ENCODE measurements at regions not wholly inside any gene's neighbourhood (a gene's known extent, or its start where the extent isn't known, plus 50 kb on each side); places are given as distances from the start of the nearest gene placed in this dataset.

DNA sequence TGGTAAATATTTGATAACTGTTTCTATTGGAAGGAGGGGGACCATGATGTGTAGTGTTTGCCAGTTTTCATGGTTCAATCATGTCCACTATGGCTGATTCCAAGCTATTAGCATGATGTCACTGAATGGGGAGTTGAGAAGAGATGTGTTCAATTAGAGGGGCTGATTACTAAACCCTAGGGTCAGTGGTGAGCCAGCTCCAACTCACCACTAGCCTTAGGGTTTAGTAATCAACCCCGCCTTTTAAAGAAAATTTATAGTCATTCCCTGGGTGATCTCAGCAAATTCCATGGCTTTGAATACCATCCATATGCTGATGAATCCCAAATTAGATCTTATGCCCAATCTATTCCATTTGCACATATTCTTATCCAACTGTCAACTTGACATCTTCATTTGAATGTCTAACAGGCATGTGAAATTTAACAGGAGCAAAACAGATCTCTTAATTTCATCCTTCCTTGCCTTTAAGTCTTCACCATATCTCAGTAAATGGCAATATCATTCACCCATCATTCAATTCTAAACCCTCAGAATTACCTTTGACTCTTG is 98.8 kb downstream of the GCNT1 start:
- TF ChIP-seq EZH2 (IDR thresholded peaks at IDR 0.05) (no peak), EZH2phosphoT487 (IDR thresholded peaks at IDR 0.05) (no peak)
- TF ChIP-seq, protein P1, sequence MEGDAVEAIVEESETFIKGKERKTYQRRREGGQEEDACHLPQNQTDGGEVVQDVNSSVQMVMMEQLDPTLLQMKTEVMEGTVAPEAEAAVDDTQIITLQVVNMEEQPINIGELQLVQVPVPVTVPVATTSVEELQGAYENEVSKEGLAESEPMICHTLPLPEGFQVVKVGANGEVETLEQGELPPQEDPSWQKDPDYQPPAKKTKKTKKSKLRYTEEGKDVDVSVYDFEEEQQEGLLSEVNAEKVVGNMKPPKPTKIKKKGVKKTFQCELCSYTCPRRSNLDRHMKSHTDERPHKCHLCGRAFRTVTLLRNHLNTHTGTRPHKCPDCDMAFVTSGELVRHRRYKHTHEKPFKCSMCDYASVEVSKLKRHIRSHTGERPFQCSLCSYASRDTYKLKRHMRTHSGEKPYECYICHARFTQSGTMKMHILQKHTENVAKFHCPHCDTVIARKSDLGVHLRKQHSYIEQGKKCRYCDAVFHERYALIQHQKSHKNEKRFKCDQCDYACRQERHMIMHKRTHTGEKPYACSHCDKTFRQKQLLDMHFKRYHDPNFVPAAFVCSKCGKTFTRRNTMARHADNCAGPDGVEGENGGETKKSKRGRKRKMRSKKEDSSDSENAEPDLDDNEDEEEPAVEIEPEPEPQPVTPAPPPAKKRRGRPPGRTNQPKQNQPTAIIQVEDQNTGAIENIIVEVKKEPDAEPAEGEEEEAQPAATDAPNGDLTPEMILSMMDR (IDR thresholded peaks at IDR 0.05): no peak
- H3F3A ChIP-seq (ENCODE audit: low read depth): peaks cover 6% of the 10 kb centered on the region
- no peak overlapping the region for H3K9ac ChIP-seq
- H3K4me3 Mint-ChIP-seq: no peak overlapping the region
- no peak for DNase-seq (ENCODE audit: low spot score)
- H3K79me2 ChIP-seq (ENCODE audit: low read depth): no peaks in the 10 kb centered on the region
- H3K4me2 ChIP-seq: no peak overlapping the region
- no peak overlapping the region for H3K4me3 ChIP-seq
- H3K27ac Mint-ChIP-seq: no peak overlapping the region
- no peaks in the 10 kb centered on the region for H3K27me3 ChIP-seq
- peaks cover 4% of the 10 kb centered on the region for H3K27me3 Mint-ChIP-seq (ENCODE audit: insufficient read depth, low read depth)
- H3K9me3 ChIP-seq (ENCODE audit: low read depth): no peaks in the 10 kb centered on the region
- no peaks in the 10 kb centered on the region for H4K20me1 ChIP-seq (ENCODE audit: low read depth)
- H3K36me3 Mint-ChIP-seq: no peaks in the 10 kb centered on the region
- peaks cover 2% of the 10 kb centered on the region for H3K9me3 Mint-ChIP-seq
- no peak overlapping the region for H3K27ac ChIP-seq
- H3K4me1 Mint-ChIP-seq: peaks cover 9% of the 10 kb centered on the region
- peaks cover 11% of the 10 kb centered on the region for H3K4me1 ChIP-seq
- no peaks in the 10 kb centered on the region for H3K36me3 ChIP-seq
- no peak overlapping the region for H2AFZ ChIP-seq (replicated peaks)

DNA sequence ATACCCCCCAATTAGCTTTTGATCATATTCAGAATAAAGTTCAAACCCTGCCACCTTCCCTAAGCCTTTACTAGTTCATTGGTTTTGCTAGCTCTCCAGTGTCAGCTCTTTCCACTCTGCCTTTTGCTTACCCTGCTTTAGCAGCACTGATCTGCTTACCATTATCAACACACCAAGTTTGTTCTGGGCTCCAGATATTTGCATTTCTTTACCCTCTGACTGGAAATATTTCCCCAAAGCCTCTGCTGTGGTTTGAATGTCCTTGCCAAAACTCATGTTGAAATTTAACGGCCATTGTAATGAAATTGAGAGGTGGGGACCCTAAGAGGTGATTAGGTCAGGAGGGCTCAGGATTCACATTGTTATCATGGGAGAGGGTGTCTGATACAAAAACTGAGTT is 99.5 kb downstream of the GCNT1 start:
- H3K36me3 Mint-ChIP-seq: no peaks in the 10 kb centered on the region
- H3K4me1 Mint-ChIP-seq: peaks cover 9% of the 10 kb centered on the region
- no peak overlapping the region for H3K9ac ChIP-seq
- H3K36me3 ChIP-seq: no peaks in the 10 kb centered on the region
- H3K9me3 ChIP-seq (ENCODE audit: low read depth): no peaks in the 10 kb centered on the region
- H3K27ac Mint-ChIP-seq: no peak overlapping the region
- H2AFZ ChIP-seq (replicated peaks): no peak overlapping the region
- no peak overlapping the region for H3K4me3 Mint-ChIP-seq
- H3K9me3 Mint-ChIP-seq: peaks cover 2% of the 10 kb centered on the region
- no peak overlapping the region for H3K4me2 ChIP-seq
- H3K4me3 ChIP-seq: no peak overlapping the region
- H4K20me1 ChIP-seq (ENCODE audit: low read depth): no peaks in the 10 kb centered on the region
- H3K4me1 ChIP-seq: peaks cover 11% of the 10 kb centered on the region
- H3K27ac ChIP-seq: no peak overlapping the region
- H3K27me3 ChIP-seq: no peaks in the 10 kb centered on the region
- TF ChIP-seq, protein P1 (IDR thresholded peaks at IDR 0.05): no peak
- TF ChIP-seq EZH2phosphoT487 (IDR thresholded peaks at IDR 0.05) (no peak), EZH2 (IDR thresholded peaks at IDR 0.05) (no peak)
- DNase-seq (ENCODE audit: low spot score): no peak
- H3F3A ChIP-seq (ENCODE audit: low read depth): peaks cover 6% of the 10 kb centered on the region
- no peaks in the 10 kb centered on the region for H3K79me2 ChIP-seq (ENCODE audit: low read depth)
- H3K27me3 Mint-ChIP-seq (ENCODE audit: insufficient read depth, low read depth): peaks cover 4% of the 10 kb centered on the region

DNA sequence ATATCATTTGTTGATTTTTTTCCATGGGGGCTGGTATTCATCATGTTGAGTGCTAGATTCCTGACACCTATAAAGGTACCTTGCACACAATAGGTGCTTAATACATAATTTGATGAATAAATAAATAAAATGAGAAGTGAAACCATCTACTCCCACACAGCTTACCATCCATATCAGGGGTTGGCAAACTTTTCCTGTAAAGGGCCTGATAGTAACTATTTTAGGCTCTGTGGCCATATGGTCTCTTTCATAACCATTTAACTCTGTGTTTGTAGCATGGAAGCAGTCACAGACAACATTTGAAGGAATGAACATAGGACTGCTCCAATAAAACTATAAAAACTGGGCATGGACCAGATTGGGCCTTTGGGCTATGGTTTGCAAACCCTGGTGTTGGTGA is 100.3 kb downstream of the GCNT1 start:
- H2AFZ ChIP-seq (replicated peaks): no peak overlapping the region
- Mint-ChIP-seq H3K4me3 (no peak overlapping the region), H3K9me3 (peaks cover 2% of the 10 kb centered on the region), H3K36me3 (no peaks in the 10 kb centered on the region), H3K27me3 (ENCODE audit: insufficient read depth, low read depth) (peaks cover 4% of the 10 kb centered on the region), H3K4me1 (peaks cover 9% of the 10 kb centered on the region), H3K27ac (no peak overlapping the region)
- H3F3A ChIP-seq (ENCODE audit: low read depth): peaks cover 6% of the 10 kb centered on the region
- no peaks in the 10 kb centered on the region for H3K79me2 ChIP-seq (ENCODE audit: low read depth)
- no peaks in the 10 kb centered on the region for H3K36me3 ChIP-seq
- no peak overlapping the region for H3K4me2 ChIP-seq
- no peak overlapping the region for H3K4me3 ChIP-seq
- no peaks in the 10 kb centered on the region for H3K9me3 ChIP-seq (ENCODE audit: low read depth)
- H3K27ac ChIP-seq: no peak overlapping the region
- no peak for TF ChIP-seq EZH2phosphoT487 (IDR thresholded peaks at IDR 0.05)
- TF ChIP-seq, protein P1 (IDR thresholded peaks at IDR 0.05): no peak
- TF ChIP-seq EZH2 (IDR thresholded peaks at IDR 0.05): no peak
- DNase-seq (ENCODE audit: low spot score): no peak
- no peaks in the 10 kb centered on the region for H4K20me1 ChIP-seq (ENCODE audit: low read depth)
- peaks cover 11% of the 10 kb centered on the region for H3K4me1 ChIP-seq
- no peaks in the 10 kb centered on the region for H3K27me3 ChIP-seq
- no peak overlapping the region for H3K9ac ChIP-seq
